IMR-90 (cell line): ENCODE measurements at regions not wholly inside any gene's neighbourhood (a gene's known extent, or its start where the extent isn't known, plus 50 kb on each side); places are given as distances from the start of the nearest gene placed in this dataset.

Experiments
- CEBPB ChIP-seq: IDR thresholded peaks from 2 replicates; pipeline ENCODE4 v1.6.1; 2012; ENCODE audit warnings: low read depth, low read length, improper control_type of control experiment
- CTCF ChIP-seq: conservative IDR thresholded peaks from 2 replicates; pipeline ENCODE4 v1.5.1; 2012; ENCODE audit warnings: mild to moderate bottlenecking, low read depth, low read length, improper control_type of control experiment
- MXI1 ChIP-seq: IDR thresholded peaks from 2 replicates; pipeline ENCODE4 v1.6.1; 2012; ENCODE audit warnings: low read depth, mild to moderate bottlenecking, low read length, moderate library complexity, borderline replicate concordance
- POLR2A ChIP-seq: IDR thresholded peaks from 2 replicates; pipeline ENCODE4 v1.6.1; 2012; ENCODE audit warnings: mild to moderate bottlenecking, low read depth, low read length
- USF2 ChIP-seq: fragments of 150-350 bp; IDR thresholded peaks from 2 replicates; pipeline ENCODE4 v1.6.1; 2017; ENCODE audit warnings: mild to moderate bottlenecking, antibody characterized with exemption, low read length, low read depth

DNA sequence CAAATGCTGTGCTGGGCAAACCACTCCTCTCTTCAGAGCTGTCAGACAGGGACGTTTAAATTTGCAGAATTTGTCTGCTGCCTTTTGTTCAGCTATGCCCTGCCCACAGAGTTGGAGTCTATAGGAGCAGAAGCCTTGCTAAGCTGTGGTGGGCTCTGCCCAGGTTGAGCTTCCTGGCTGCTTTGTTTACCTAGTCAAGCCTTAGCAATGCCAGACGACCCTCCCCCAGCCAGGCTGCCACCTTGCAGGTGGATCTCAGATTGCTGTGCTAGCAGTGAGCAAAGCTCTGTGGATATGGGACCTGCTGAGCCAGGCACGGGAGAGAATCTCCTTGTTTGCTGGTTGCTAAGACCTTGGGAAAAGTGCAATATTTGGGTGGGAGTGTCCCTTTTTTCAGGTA, 314.9 kb downstream of the NNT start:
- TF ChIP-seq POLR2A (no peak), CTCF (no peak), CEBPB (no peak), USF2 (no peak), MXI1 (no peak)
